ENCODE measurements at regions not wholly inside any gene's neighbourhood (a gene's known extent, or its start where the extent isn't known, plus 50 kb on each side); places are given as distances from the start of the nearest gene placed in this dataset.
"Not testable (repeated sequence)": the region's sequence is repeated elsewhere in the genome, so short reads cannot be mapped to it uniquely, and the experiment has no call there.

GRCh38 chr1:65538086-65538485, 117.6 kb downstream of the LEPR start:
- DNase-seq (ENCODE audit: low spot score) = no peak
- CTCF ChIA-PET = no interaction called here
- no peak for TF ChIP-seq CTCF (conservative IDR thresholded peaks at IDR 0.05; ENCODE audit: low read depth)
- POLR2A ChIA-PET (ENCODE audit: low non-redundant PET) = no interaction called here
- H3K27ac ChIP-seq = no peak overlapping the region

GRCh38 chr1:65538664-65539063, 118.2 kb downstream of the LEPR start:
- H3K27ac ChIP-seq = no peak overlapping the region
- TF ChIP-seq CTCF (conservative IDR thresholded peaks at IDR 0.05; ENCODE audit: low read depth) = no peak
- CTCF ChIA-PET = no interaction called here
- no peak for DNase-seq (ENCODE audit: low spot score)
- POLR2A ChIA-PET (ENCODE audit: low non-redundant PET) = no interaction called here

DNA sequence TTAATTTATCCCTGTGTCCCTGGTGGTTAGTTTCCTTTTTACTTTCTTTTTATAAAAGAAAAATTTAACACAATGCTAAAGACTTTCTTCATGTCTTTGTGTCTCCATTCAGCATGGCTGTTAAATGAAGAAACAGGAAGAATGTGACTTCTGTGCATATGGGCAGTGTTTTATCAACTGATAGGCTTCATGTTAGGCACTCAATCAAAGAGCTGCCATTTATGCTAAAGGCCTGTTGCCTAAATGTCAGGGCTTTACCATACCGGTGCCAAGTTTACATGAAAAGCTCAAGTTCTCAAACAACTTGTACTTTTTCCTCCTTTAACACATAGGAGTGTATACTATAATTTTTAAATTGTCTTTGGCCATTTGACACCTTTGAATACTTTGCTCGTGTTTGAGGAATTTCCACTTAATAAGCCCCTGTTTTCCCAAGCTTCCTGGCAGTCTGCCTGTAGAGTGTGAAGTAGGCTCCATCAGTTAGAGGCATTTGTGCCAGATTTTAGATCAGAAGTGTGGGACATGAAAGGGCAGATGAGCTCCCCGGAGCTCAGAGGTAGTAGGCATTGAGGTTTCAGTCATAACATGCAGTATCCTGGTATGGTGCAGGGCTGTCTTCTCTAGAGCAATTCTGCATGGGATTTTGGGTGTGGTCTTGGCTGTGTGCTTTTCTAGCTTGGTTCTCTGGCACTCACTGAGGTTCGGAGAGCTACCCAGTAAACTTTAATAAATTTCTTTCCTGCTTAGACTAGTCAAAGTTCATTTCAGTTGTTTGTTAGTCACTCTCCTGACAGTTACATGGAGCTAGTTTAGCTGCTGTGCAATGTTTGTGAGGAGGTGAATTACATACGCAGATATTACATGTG, 119.0 kb downstream of the LEPR start:
- TF ChIP-seq CTCF (conservative IDR thresholded peaks at IDR 0.05; ENCODE audit: low read depth) = no peak
- ChIA-PET CTCF (no interaction called here), POLR2A (ENCODE audit: low non-redundant PET) (no interaction called here)
- DNase-seq (ENCODE audit: low spot score) = no peak
- no peak overlapping the region for H3K27ac ChIP-seq

DNA sequence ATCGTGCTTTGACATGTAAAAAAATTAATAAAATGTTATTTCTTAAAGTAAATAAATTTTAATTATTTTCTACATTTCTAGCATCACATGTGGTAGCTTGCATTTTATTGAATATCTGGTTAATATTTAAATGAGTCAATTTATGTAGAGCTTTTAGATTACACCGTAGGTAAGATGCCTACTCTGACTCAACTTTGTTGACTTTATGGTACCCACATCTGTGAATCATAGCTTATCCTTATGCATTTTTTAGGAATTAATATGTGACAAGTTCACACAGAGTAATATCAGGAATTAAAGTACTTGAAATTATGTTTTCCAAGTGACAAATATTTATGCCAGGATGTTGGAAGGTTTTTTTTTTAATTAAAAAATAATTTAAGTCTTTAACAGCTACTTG, 120.7 kb downstream of the LEPR start:
- POLR2A ChIA-PET (ENCODE audit: low non-redundant PET) = interaction anchor here (0.5 to 0.7 kb wide), 2 partner anchors 287 to 463 kb away, joined by 3 to 4 read pairs; no protein-coding TSS in a partner anchor
- CTCF ChIA-PET = interaction anchor here (0.6 kb wide), 1 partner anchor 332 kb away, joined by 5 read pairs; no protein-coding TSS in a partner anchor
- no peak for DNase-seq (ENCODE audit: low spot score)
- H3K27ac ChIP-seq = no peak overlapping the region
- no peak for TF ChIP-seq CTCF (conservative IDR thresholded peaks at IDR 0.05; ENCODE audit: low read depth)

GRCh38 chr1:65541865-65542264, 121.4 kb downstream of the LEPR start:
- ChIA-PET POLR2A (ENCODE audit: low non-redundant PET) (no interaction called here), CTCF (no interaction called here)
- no peak for DNase-seq (ENCODE audit: low spot score)
- no peak overlapping the region for H3K27ac ChIP-seq
- no peak for TF ChIP-seq CTCF (conservative IDR thresholded peaks at IDR 0.05; ENCODE audit: low read depth)

DNA sequence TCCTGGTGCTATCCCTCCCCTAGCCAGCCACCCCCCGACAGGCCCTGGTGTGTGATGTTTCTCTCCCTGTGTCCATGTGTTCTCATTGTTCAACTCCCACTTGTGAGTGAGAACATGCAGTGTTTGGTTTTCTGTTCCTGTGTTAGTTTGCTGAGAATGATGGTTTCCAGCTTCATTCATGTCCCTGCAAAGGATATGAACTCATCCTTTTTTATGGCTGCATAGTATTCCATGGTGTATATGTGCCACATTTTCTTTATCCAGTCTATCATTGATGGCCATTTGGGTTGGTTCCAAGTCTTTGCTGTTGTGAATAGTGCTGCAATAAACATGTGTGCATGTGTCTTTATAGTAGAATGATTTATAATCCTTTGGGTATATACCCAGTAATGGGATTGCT, 122.1 kb downstream of the LEPR start:
- H3K27ac ChIP-seq; CTCF ChIA-PET; DNase-seq (ENCODE audit: low spot score); POLR2A ChIA-PET (ENCODE audit: low non-redundant PET): not testable (repeated sequence)

- CTCF ChIA-PET = interaction anchor here (0.6 kb wide), 1 partner anchor 65 kb away, joined by 3 read pairs; no protein-coding TSS in a partner anchor
- DNase-seq (ENCODE audit: low spot score); POLR2A ChIA-PET (ENCODE audit: low non-redundant PET); H3K27ac ChIP-seq: not testable (repeated sequence)
Measured at GRCh38 chr1:65550306-65551010, 130.0 kb downstream of the LEPR start.

- CTCF ChIA-PET; H3K27ac ChIP-seq; POLR2A ChIA-PET (ENCODE audit: low non-redundant PET); DNase-seq (ENCODE audit: low spot score): not testable (repeated sequence)
Measured at GRCh38 chr1:65552484-65552883, 132.0 kb downstream of the LEPR start.

- H3K27ac ChIP-seq; DNase-seq (ENCODE audit: low spot score); POLR2A ChIA-PET (ENCODE audit: low non-redundant PET): not testable (repeated sequence)
- CTCF ChIA-PET = interaction anchor here (0.7 kb wide), 1 partner anchor 352 kb away, joined by 3 read pairs; no protein-coding TSS in a partner anchor
Measured at GRCh38 chr1:65554086-65554764, 133.8 kb downstream of the LEPR start.

Measured in RWPE1 (cell line).